ENCODE measurements at regions not wholly inside any gene's neighbourhood (a gene's known extent, or its start where the extent isn't known, plus 50 kb on each side); places are given as distances from the start of the nearest gene placed in this dataset.

- TF ChIP-seq CTCF (conservative IDR thresholded peaks at IDR 0.05 in 1 of 2, IDR thresholded peaks at IDR 0.05 in 1 of 2; ENCODE audit: extremely low read depth in 1 of 2, insufficient read depth in 1 of 2, low read depth in 1 of 2, low read length in 2 of 2) (no peak), EZH2 (IDR thresholded peaks at IDR 0.05; ENCODE audit: borderline replicate concordance, low read length) (no peak)
Measured at GRCh38 chr1:101728029-101728428, 268.7 kb downstream of the OLFM3 start.

Data from mammary epithelial cell (primary cell).